GM19455 (cell line): ENCODE measurements at regions not wholly inside any gene's neighbourhood (a gene's known extent, or its start where the extent isn't known, plus 50 kb on each side); places are given as distances from the start of the nearest gene placed in this dataset.

Source experiments
- ATAC-seq: cut with Tn5 transposase; IDR thresholded peaks from one replicate; pipeline ENCODE4 v1.9.1; 2021; ENCODE audit not compliant: unreplicated experiment

DNA sequence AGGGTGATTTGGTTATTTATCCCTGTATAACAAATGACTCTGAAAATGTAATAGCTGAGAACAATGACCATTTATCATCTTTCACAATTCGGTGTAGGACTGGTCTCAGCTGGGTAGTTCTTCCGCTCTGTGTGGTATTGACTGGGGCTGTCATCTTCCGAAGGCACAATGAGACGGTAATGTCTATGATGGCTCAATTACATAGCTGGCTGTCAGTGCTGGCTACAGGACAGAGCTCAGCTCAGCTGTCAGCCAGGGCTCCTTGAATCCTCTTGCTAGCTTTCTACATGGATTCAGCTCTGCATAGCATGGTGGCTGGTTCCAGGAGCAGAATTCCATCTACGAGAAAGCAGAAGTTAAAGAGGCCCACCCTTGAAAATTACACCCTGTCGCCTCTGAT lies 483.8 kb downstream of the TDRD15 start:
- no peak for ATAC-seq

GRCh38 chr2:21610304-21610703 lies 486.5 kb downstream of the TDRD15 start:
- ATAC-seq, result no peak

GRCh38 chr2:21617885-21618434 lies 494.2 kb downstream of the TDRD15 start:
- no peak for ATAC-seq

GRCh38 chr2:21620771-21621170 lies 497.0 kb downstream of the TDRD15 start:
- ATAC-seq, result no peak

- ATAC-seq, result no peak
These were observed 504.2 kb downstream of the TDRD15 start for GRCh38 chr2:21627938-21628337.

- ATAC-seq, result no peak
These were observed 509.2 kb downstream of the TDRD15 start for GRCh38 chr2:21633015-21633414.

DNA sequence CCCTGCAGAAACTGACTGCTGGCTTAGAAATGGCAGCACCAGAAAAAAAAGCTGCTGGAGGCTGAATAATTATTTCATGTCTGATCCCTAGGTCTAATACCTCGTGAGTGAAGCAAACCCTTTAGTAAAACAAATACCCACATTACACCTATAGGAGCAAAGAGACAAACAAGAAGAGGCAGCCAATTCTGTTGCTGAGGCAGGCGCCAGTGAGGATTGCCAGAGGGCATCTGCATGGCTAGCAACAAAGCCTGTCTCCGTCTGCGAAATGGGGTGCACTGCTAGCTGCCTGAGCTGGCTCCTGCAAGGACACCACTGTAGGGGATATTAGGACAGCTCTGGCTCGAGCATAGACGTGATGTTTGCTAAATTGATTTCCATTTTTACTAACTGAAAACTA lies 509.7 kb downstream of the TDRD15 start:
- ATAC-seq, result no peak

- ATAC-seq, result no peak
These were observed 510.1 kb downstream of the TDRD15 start for GRCh38 chr2:21633911-21634310.

DNA sequence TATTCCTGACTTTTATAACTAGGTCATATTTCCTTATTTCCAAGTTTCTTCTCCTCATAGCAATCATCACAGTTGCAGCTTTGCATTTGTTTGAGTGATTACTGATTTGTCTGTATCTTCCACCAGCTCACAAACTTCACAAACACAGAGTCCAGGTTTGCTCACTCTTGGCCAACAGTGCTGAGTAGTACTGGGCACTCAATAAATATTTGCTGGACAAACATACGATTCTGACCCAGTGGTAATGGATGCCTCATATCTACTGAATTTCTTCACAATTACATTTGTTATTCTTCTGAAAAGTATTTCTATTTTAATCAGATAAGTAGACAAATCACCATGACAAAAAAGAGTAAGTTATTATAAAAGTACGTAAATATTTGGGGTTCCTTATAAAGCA lies 516.3 kb downstream of the TDRD15 start:
- ATAC-seq, result no peak

- no peak for ATAC-seq
These were observed 518.9 kb downstream of the TDRD15 start for GRCh38 chr2:21642647-21643046.

DNA sequence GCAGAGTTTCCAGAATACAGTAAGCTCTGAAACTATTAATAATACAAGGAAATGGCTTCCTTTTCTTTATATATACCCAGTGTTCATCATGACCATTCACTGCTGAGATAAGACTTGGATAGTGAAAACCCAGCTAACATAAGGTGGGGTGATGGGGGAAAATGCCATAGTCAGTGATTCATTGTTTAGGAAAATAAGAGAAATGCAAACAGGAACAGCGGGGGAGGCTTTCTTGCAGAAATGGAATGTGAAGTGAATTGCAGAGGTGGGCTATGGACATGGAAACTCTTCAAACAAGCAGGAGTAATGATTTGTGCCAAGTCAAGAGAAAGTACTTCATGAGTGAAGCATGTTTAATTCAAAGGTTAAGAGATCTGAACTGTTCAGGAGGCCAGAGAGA lies 519.4 kb downstream of the TDRD15 start:
- no peak for ATAC-seq

- ATAC-seq, result no peak
These were observed 520.5 kb downstream of the TDRD15 start for GRCh38 chr2:21644266-21644665.

GRCh38 chr2:21646345-21646744 lies 522.6 kb downstream of the TDRD15 start:
- no peak for ATAC-seq

GRCh38 chr2:21650569-21650968 lies 526.8 kb downstream of the TDRD15 start:
- no peak for ATAC-seq

- no peak for ATAC-seq
These were observed 531.4 kb downstream of the TDRD15 start for GRCh38 chr2:21655136-21655535.

DNA sequence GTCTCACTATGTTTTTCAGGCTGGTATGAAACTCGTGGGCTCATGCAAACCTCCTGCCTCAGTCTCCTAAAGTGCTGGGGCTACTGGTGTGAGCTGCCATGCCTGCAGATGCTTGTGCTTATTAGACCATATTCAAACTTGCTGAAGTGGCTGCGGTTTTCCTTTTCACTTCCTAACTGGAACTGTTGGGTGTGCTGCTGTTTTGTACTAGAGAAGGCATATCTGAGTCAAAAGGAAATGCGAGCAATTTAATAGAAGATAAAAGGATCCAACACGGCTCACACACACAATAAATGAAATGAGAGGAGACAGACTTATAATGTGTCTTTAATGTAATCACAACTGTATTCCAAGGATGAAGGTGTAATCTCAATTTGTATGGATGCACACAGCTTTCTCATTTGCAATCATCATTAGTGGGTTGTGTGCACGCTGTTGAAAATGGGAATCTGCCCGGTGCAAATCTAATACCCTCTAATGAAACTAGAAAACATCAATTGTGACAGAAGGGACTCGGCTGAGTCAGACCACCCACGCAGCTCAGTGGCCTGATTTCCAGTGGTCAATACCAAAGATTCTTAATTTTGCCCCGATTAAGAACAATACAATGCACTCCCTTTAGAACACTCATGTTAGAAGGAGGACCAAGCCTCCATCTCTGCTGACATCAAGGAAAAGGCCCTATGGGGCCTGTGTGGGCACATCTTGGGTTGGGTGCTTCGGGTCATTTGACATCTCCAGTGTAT lies 532.7 kb downstream of the TDRD15 start:
- ATAC-seq, result no peak

GRCh38 chr2:21657445-21657844 lies 533.7 kb downstream of the TDRD15 start:
- no peak for ATAC-seq

DNA sequence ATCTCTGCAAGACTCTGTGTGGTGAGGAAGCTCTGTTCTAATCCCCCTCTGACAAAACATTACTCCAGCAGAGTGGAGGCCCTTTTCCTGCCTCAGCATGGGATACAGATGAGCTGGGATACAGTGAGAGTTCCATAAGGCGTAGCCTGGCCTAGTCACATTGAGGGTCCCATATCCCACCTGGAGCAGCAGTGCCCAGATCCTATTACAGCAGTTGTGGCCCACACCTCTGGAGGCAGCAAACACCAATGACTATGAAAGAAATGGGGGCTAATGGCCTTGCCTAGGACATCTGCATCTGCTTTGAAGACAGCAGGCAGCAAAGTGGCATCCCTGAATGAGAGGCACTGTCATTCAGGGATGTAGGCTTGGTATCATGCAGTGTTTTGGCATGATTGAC lies 534.5 kb downstream of the TDRD15 start:
- no peak for ATAC-seq

GRCh38 chr2:21658907-21659477 lies 535.2 kb downstream of the TDRD15 start:
- ATAC-seq, result no peak

- no peak for ATAC-seq
These were observed 540.3 kb downstream of the TDRD15 start for GRCh38 chr2:21664083-21664482.

DNA sequence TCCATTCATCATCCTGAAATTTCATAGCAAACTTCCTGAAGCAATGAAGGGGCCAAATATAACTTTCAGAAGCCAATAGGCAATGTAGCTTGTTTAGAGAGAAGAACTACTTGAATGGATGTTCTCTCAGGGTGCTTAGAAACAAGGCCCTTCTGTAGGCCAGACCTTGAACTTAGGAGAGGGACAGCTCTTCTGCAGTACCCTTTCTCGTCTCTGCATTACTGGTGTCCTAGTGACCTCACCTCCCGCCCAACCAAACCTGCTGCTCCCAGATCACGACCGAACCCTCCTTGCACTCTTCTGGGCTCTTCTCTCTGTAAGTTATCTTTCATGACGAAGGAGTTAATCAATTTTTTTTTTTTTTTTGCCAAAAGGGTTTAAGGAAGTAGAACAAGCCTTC lies 543.9 kb downstream of the TDRD15 start:
- ATAC-seq, result no peak

GRCh38 chr2:21668078-21668710 lies 544.4 kb downstream of the TDRD15 start:
- ATAC-seq, result no peak
